C4-2B (cell line): ENCODE measurements at regions not wholly inside any gene's neighbourhood (a gene's known extent, or its start where the extent isn't known, plus 50 kb on each side); places are given as distances from the start of the nearest gene placed in this dataset.

Experiments used
- ZFX ChIP-seq: fragments of 450-650 bp; IDR thresholded peaks from 2 replicates; pipeline ENCODE4 v1.6.1; 2017
- TF ChIP-seq, protein P1 (sequence below): fragments of 450-650 bp; conservative IDR thresholded peaks from 2 replicates; pipeline ENCODE4 v1.5.1; 2017; ENCODE audit warnings: mild to moderate bottlenecking

DNA sequence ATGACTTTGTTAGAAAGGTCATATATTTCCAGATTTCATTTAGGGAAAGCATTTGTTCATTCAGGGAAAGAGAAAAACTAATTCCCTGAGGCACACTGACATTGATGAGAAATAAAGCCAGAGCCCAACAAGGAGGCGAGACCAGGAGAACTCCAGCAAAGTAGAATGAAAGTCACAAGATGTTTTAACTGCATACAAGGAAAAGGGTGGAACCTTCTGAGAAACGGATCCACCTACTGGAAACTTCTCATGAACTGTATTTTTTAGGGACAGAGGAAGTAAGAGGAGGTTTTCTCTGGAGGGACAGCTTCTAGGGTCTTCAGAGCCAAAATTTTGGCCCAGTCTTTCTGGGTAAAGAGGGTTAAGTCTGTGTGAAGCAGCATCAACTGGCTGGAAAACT lies 548.2 kb upstream of the PIK3C3 start:
- TF ChIP-seq, protein P1, sequence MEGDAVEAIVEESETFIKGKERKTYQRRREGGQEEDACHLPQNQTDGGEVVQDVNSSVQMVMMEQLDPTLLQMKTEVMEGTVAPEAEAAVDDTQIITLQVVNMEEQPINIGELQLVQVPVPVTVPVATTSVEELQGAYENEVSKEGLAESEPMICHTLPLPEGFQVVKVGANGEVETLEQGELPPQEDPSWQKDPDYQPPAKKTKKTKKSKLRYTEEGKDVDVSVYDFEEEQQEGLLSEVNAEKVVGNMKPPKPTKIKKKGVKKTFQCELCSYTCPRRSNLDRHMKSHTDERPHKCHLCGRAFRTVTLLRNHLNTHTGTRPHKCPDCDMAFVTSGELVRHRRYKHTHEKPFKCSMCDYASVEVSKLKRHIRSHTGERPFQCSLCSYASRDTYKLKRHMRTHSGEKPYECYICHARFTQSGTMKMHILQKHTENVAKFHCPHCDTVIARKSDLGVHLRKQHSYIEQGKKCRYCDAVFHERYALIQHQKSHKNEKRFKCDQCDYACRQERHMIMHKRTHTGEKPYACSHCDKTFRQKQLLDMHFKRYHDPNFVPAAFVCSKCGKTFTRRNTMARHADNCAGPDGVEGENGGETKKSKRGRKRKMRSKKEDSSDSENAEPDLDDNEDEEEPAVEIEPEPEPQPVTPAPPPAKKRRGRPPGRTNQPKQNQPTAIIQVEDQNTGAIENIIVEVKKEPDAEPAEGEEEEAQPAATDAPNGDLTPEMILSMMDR, result no peak
- no peak for TF ChIP-seq ZFX
